H1 (cell line): ENCODE measurements at regions not wholly inside any gene's neighbourhood (a gene's known extent, or its start where the extent isn't known, plus 50 kb on each side); places are given as distances from the start of the nearest gene placed in this dataset.

Experiments
- CTCF ChIA-PET: fragments of 300-600 bp; sonication (Branson Sonifier 250); formaldehyde crosslinking; loops from one replicate; lab custom pipeline; 2021; ENCODE audit not compliant: partially characterized antibody; lab: Charles Lee
- POLR2A ChIA-PET: fragments of 300-600 bp; sonication (Branson Sonifier 250); formaldehyde crosslinking; loops from one replicate; lab custom pipeline; 2021; ENCODE audit warnings: inconsistent platforms; ENCODE audit not compliant: partially characterized antibody; lab: Charles Lee
- DNase-seq, 2 experiments: peaks; one replicate each; pipeline versions ENCODE4 v3.0.0 to v3.0.0-alpha.2; 2010 to 2022; ENCODE audit warnings: low spot score in 2 of 2, low read depth in 1 of 2, mixed read lengths in 1 of 2
- FAIRE-seq: peaks from 2 replicates; lab custom pipeline; 2011; peaks lifted over from hg19 to GRCh38; lab: Jason Lieb, UNC
- H2AFZ ChIP-seq: 2 replicates; pipeline ENCODE4 v1.8.1; 2012; ENCODE audit warnings: low read length, inconsistent platforms
- H2AK5ac ChIP-seq: 2 replicates; pipeline ENCODE4 v1.6.1; 2013; ENCODE audit warnings: low read depth, low read length
- H2BK120ac ChIP-seq: replicated peaks from 2 replicates; pipeline ENCODE3; 2013; ENCODE audit warnings: low read depth, low read length, inconsistent platforms
- H2BK12ac ChIP-seq: 2 replicates; pipeline ENCODE4 v1.6.1; 2013; ENCODE audit warnings: low read depth, low read length
- H2BK15ac ChIP-seq: 2 replicates; pipeline ENCODE4 v1.6.1; 2013; ENCODE audit warnings: low read length
- H2BK20ac ChIP-seq: 2 replicates; pipeline ENCODE4 v1.6.1; 2013; ENCODE audit warnings: low read length
- H2BK5ac ChIP-seq: 2 replicates; pipeline ENCODE4 v1.6.1; 2013; ENCODE audit warnings: low read depth, low read length
- H3K14ac ChIP-seq: 2 replicates; pipeline ENCODE4 v1.6.1; 2013; ENCODE audit warnings: inconsistent platforms; ENCODE audit not compliant: insufficient read length
- H3K18ac ChIP-seq: 2 replicates; pipeline ENCODE4 v1.6.1; 2013; ENCODE audit warnings: low read length; ENCODE audit errors: extremely low read depth
- H3K23ac ChIP-seq: 2 replicates; pipeline ENCODE4 v1.6.1; 2013; ENCODE audit warnings: inconsistent platforms; ENCODE audit not compliant: insufficient read length
- H3K23me2 ChIP-seq: 2 replicates; pipeline ENCODE4 v1.6.1; 2013; ENCODE audit warnings: low read depth, low read length
- H3K27ac ChIP-seq: 2 replicates; pipeline ENCODE4 v1.6.1; 2011; ENCODE audit warnings: low read depth, low read length, inconsistent platforms
- H3K27me3 ChIP-seq, 4 experiments: replicated peaks in 1 of 4; 1 replicate in 1 of 4; 2 replicates in 3 of 4; pipeline versions ENCODE4 v1.6.1 to v1.8.1; 2011 to 2013; ENCODE audit warnings: low read length in 3 of 4, mild to moderate bottlenecking in 3 of 4, inconsistent platforms in 2 of 4, mixed read lengths in 2 of 4, moderate library complexity in 1 of 4; ENCODE audit not compliant: control insufficient read depth in 3 of 4, insufficient read depth in 3 of 4; ENCODE audit errors: extremely low read depth in 1 of 4
- H3K36me3 ChIP-seq, 4 experiments: 2 replicates each; pipeline versions ENCODE4 v1.6.1 to v1.8.1; 2011 to 2013; ENCODE audit warnings: mild to moderate bottlenecking in 4 of 4, low read length in 3 of 4, moderate library complexity in 2 of 4, control low read depth in 1 of 4, inconsistent platforms in 1 of 4; ENCODE audit not compliant: insufficient read depth in 4 of 4, control insufficient read depth in 2 of 4
- H3K4ac ChIP-seq: replicated peaks from 2 replicates; pipeline ENCODE3; 2013; ENCODE audit warnings: low read length, low read depth, mixed read lengths, inconsistent platforms; ENCODE audit not compliant: insufficient read length
- H3K4me1 ChIP-seq, 4 experiments: replicated peaks in 1 of 4; 1 replicate in 1 of 4; 2 replicates in 3 of 4; pipeline versions ENCODE4 v1.6.1 to v1.8.1; 2011 to 2013; ENCODE audit warnings: low read length in 3 of 4, inconsistent platforms in 2 of 4, mixed read lengths in 1 of 4; ENCODE audit not compliant: insufficient read depth in 4 of 4, control insufficient read depth in 3 of 4
- H3K4me2 ChIP-seq, 2 experiments: 2 replicates each; pipeline versions ENCODE4 v1.6.1 to v1.8.1; 2011 to 2013; ENCODE audit warnings: low read depth in 2 of 2, low read length in 2 of 2, control low read depth in 1 of 2, inconsistent platforms in 1 of 2, mild to moderate bottlenecking in 1 of 2; ENCODE audit not compliant: insufficient read depth in 1 of 2
- H3K4me3 ChIP-seq, 4 experiments: fragments of 200-600, 300-600 bp in 1 of 4; sonication (generic), shearing (Covaris generic), sonication (Bioruptor Twin) in 1 of 4; 2 replicates each; pipeline versions ENCODE4 v1.5.1 to v1.8.1; 2011 to 2016; ENCODE audit warnings: low read length in 4 of 4, low read depth in 3 of 4, control low read depth in 2 of 4, inconsistent platforms in 2 of 4, mild to moderate bottlenecking in 2 of 4, mixed read lengths in 1 of 4, moderate library complexity in 1 of 4; ENCODE audit not compliant: insufficient read depth in 2 of 4; ENCODE audit errors: extremely low read depth in 1 of 4
- H3K56ac ChIP-seq: replicated peaks from 2 replicates; pipeline ENCODE3; 2013; ENCODE audit warnings: low read depth, mild to moderate bottlenecking, mixed read lengths, low read length, inconsistent platforms; ENCODE audit not compliant: insufficient read length
- H3K79me1 ChIP-seq: 2 replicates; pipeline ENCODE4 v1.6.1; 2013; ENCODE audit warnings: low read depth, low read length, control low read depth
- H3K79me2 ChIP-seq, 2 experiments: 2 replicates each; pipeline versions ENCODE4 v1.6.1 to v1.8.1; 2012 to 2013; ENCODE audit warnings: low read length in 2 of 2, mild to moderate bottlenecking in 2 of 2, inconsistent platforms in 1 of 2; ENCODE audit not compliant: insufficient read depth in 2 of 2, control insufficient read depth in 1 of 2
- H3K9ac ChIP-seq, 4 experiments: replicated peaks in 1 of 4; 1 replicate in 1 of 4; 2 replicates in 3 of 4; pipeline versions ENCODE4 v1.6.1 to v1.8.1; 2011 to 2013; ENCODE audit warnings: low read depth in 3 of 4, low read length in 3 of 4, control low read depth in 2 of 4, mild to moderate bottlenecking in 2 of 4, moderate library complexity in 2 of 4, inconsistent platforms in 1 of 4; ENCODE audit errors: extremely low read depth in 1 of 4
- H3K9me3 ChIP-seq, 2 experiments: 2 replicates each; pipeline versions ENCODE4 v1.6.1 to v1.8.1; 2012 to 2013; ENCODE audit warnings: mild to moderate bottlenecking in 2 of 2, moderate library complexity in 2 of 2, control low read depth in 1 of 2, inconsistent platforms in 1 of 2, low read depth in 1 of 2, low read length in 1 of 2, mixed read lengths in 1 of 2; ENCODE audit not compliant: insufficient read depth in 2 of 2
- H4K20me1 ChIP-seq, 2 experiments: replicated peaks in 1 of 2; 2 replicates each; pipeline versions ENCODE3 to v1.8.1; 2011 to 2013; ENCODE audit warnings: inconsistent platforms in 2 of 2, low read length in 2 of 2, mild to moderate bottlenecking in 1 of 2; ENCODE audit not compliant: insufficient read depth in 2 of 2, control insufficient read depth in 1 of 2
- H4K5ac ChIP-seq: 2 replicates; pipeline ENCODE4 v1.6.1; 2013; ENCODE audit warnings: low read length, low read depth, mixed read lengths, inconsistent platforms; ENCODE audit not compliant: insufficient read length
- H4K8ac ChIP-seq: 2 replicates; pipeline ENCODE4 v1.8.0; 2013; ENCODE audit warnings: mild to moderate bottlenecking, moderate library complexity, low read length, inconsistent platforms; ENCODE audit not compliant: insufficient read depth; ENCODE audit errors: extremely low read depth
- H4K91ac ChIP-seq: replicated peaks from 2 replicates; pipeline ENCODE3; 2013; ENCODE audit warnings: low read length, mixed read lengths, inconsistent platforms; ENCODE audit not compliant: insufficient read length
- BCL11A ChIP-seq, 2 experiments: IDR thresholded peaks; one replicate each; pipeline ENCODE4 v1.6.1; 2011; ENCODE audit warnings: low read depth in 2 of 2, low read length in 2 of 2, mild to moderate bottlenecking in 2 of 2
- BRCA1 ChIP-seq: IDR thresholded peaks from 2 replicates; pipeline ENCODE4 v1.6.1; 2012; ENCODE audit warnings: low read depth, low read length, improper control_type of control experiment
- CREB1 ChIP-seq: IDR thresholded peaks from 2 replicates; pipeline ENCODE4 v1.6.1; 2012; ENCODE audit warnings: inconsistent platforms
- CTBP2 ChIP-seq: IDR thresholded peaks from 2 replicates; pipeline ENCODE4 v1.7.0; 2011; ENCODE audit warnings: borderline replicate concordance, mild to moderate bottlenecking, moderate library complexity, mixed read lengths, low read length; ENCODE audit not compliant: insufficient read depth, insufficient read length
- EZH2 ChIP-seq: fragments of 200-600 bp; sonication (generic); IDR thresholded peaks from 2 replicates; pipeline ENCODE4 v1.7.1; 2012; ENCODE audit warnings: low read depth, mild to moderate bottlenecking, moderate library complexity, low read length, inconsistent platforms; ENCODE audit not compliant: severe bottlenecking
- FOSL1 ChIP-seq: IDR thresholded peaks from 2 replicates; pipeline ENCODE4 v1.6.1; 2011; ENCODE audit warnings: mild to moderate bottlenecking, low read depth, low read length, moderate library complexity; ENCODE audit not compliant: insufficient read depth
- GTF2F1 ChIP-seq: IDR thresholded peaks from 2 replicates; pipeline ENCODE4 v1.6.1; 2012; ENCODE audit warnings: low read depth, low read length, improper control_type of control experiment, borderline replicate concordance
- JUN ChIP-seq: IDR thresholded peaks from 2 replicates; pipeline ENCODE4 v1.6.1; 2011; ENCODE audit warnings: low read depth, mild to moderate bottlenecking, improper control_type of control experiment, low read length
- JUND ChIP-seq: IDR thresholded peaks from 2 replicates; pipeline ENCODE4 v1.6.1; 2011; ENCODE audit warnings: mild to moderate bottlenecking, improper control_type of control experiment, low read length
- MAFK ChIP-seq: IDR thresholded peaks from 2 replicates; pipeline ENCODE4 v1.6.1; 2012; ENCODE audit warnings: low read depth, mild to moderate bottlenecking, improper control_type of control experiment, low read length
- MAX ChIP-seq: IDR thresholded peaks from 2 replicates; pipeline ENCODE4 v1.6.1; 2012; ENCODE audit warnings: inconsistent platforms
- POU5F1 ChIP-seq: IDR thresholded peaks from 2 replicates; pipeline ENCODE4 v1.6.1; 2011; ENCODE audit warnings: low read depth, mild to moderate bottlenecking, low read length, moderate library complexity
- SP1 ChIP-seq: IDR thresholded peaks from 2 replicates; pipeline ENCODE4 v1.6.1; 2011; ENCODE audit warnings: low read depth, low read length
- TCF12 ChIP-seq: IDR thresholded peaks from 2 replicates; pipeline ENCODE4 v1.6.1; 2011; ENCODE audit warnings: low read depth, mild to moderate bottlenecking, low read length
- WGBS, 2 experiments: shearing (Covaris generic) in 1 of 2; methylation state at CpG; one replicate each; pipeline versions ENCODE4 v1.1.6 to v1.1.7; 2013 to 2015; ENCODE audit warnings: low lambda C conversion rate in 2 of 2, mixed read lengths in 2 of 2, inconsistent platforms in 1 of 2, low coverage in 1 of 2, missing lambda C conversion rate in 1 of 2; ENCODE audit not compliant: insufficient replicate concordance in 2 of 2, insufficient coverage in 1 of 2, insufficient read length in 1 of 2; ENCODE audit errors: extremely low coverage in 1 of 2, missing lambda C conversion rate in 1 of 2; 5-methylcytosine and 5-hydroxymethylcytosine counted together

- H2BK5ac ChIP-seq, result no peak overlapping the region
- H3K9ac ChIP-seq, result no peak overlapping the region
- H3K79me2 ChIP-seq, result no peaks in the 10 kb centered on the region
- no peaks in the 10 kb centered on the region for H3K27me3 ChIP-seq
- no peak overlapping the region for H2BK15ac ChIP-seq
- no peak overlapping the region for H3K4ac ChIP-seq
- FAIRE-seq, result no peak
- H4K5ac ChIP-seq, result no peak overlapping the region
- peaks cover 0 to 3% (median 0%) of the 10 kb centered on the region in 4 experiments; a peak in 3 of 7 replicates for H3K4me1 ChIP-seq
- no peak overlapping the region for H2BK20ac ChIP-seq
- no peak overlapping the region for H3K14ac ChIP-seq
- H3K4me3 ChIP-seq, result no peak overlapping the region
- H4K8ac ChIP-seq, result no peak overlapping the region
- H2AK5ac ChIP-seq, result no peak overlapping the region
- TF ChIP-seq BCL11A (IDR thresholded peaks at IDR 0.05; ENCODE audit: low read depth in 2 of 2, low read length in 2 of 2), result no peak
- no peak for TF ChIP-seq SP1
- no peak for TF ChIP-seq EZH2
- TF ChIP-seq CTBP2, result no peak
- TF ChIP-seq POU5F1, result no peak
- TF ChIP-seq TCF12, result no peak
- TF ChIP-seq BRCA1, result no peak
- no peak for TF ChIP-seq GTF2F1
- no peak for TF ChIP-seq CREB1
- no peak for TF ChIP-seq FOSL1
- no peak for TF ChIP-seq MAX
- TF ChIP-seq JUN, result no peak
- no peak for TF ChIP-seq JUND
- no peak for TF ChIP-seq MAFK
- TF ChIP-seq, all 59 proteins: peak for 0
- WGBS, 2 experiments, result 96% methylated on average over 1 of the region's 1 CpG; no CpG with 5 or more reads in 1 of the 2 experiments
- DNase-seq, result no peak
- Histone ChIP-seq H2AFZ (no peak overlapping the region), H4K20me1 (no peaks in the 10 kb centered on the region), H3K9me3 (peaks cover 6 to 10% of the 10 kb centered on the region in 2 experiments; a peak in 3 of 4 replicates), H3K18ac (no peak overlapping the region), H3K23ac (no peak overlapping the region), H3K4me2 (no peak overlapping the region), H2BK120ac (no peak overlapping the region), H2BK12ac (no peak overlapping the region), H3K23me2 (no peaks in the 10 kb centered on the region), H3K27ac (no peak overlapping the region), H3K56ac (no peak overlapping the region), H3K79me1 (no peaks in the 10 kb centered on the region), H4K91ac (no peak overlapping the region), H3K36me3 (no peaks in the 10 kb centered on the region)
- ChIA-PET CTCF (interaction anchor here (1.1 kb wide), 1 partner anchor 107 kb away, joined by 3 read pairs; no protein-coding TSS in a partner anchor), POLR2A (no interaction called here)
These were observed 75.7 kb upstream of the CTBP2 start for GRCh38 chr10:125236091-125236490.
